ENCODE measurements at regions not wholly inside any gene's neighbourhood (a gene's known extent, or its start where the extent isn't known, plus 50 kb on each side); places are given as distances from the start of the nearest gene placed in this dataset.
A peak's percentile ranks its signal among the peaks of the same experiment; 100 is the strongest.

DNA sequence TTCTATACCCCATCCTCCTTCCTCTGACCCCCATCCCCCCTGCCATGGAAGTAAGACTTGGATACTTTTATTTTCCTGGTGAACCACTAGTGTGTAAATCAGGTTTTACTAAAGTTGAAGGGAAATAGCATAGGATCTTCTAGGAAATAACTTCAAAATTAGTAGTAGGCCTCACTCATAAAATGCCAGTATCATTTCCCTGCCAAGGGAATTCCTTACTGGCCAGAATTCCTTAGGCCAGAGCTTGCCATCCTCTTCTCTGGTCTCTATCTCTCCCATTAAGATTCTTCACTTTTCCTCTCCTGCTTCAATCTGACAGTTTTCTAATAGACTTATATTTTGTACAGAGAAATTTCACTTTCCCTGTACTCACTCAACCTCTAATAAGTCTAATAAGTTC is 322.8 kb upstream of the TANK start:
- TF ChIP-seq GATA2 (IDR thresholded peaks at IDR 0.05; ENCODE audit: low read depth, low read length): no peak
- no peak for TF ChIP-seq GATA3 (IDR thresholded peaks at IDR 0.05; ENCODE audit: low read depth, low read length)

DNA sequence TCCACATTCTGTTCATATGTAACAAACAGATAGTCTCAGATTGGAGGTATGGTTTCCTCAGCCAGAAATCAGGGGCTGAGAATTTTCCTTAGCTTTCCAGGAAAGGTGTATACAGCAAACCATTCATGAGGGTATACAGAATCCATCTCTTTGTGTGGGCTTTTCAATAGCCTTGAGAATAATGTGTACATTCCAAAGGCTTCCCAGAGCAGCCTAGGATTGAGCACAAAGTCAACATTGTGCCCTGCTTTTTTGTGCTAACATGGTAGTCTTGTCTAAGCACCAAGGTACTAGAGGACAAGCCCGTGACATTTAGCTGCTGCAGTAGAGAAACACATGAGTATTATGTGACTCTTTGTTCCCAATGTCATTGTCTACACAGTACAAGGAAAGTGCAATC is 322.1 kb upstream of the TANK start:
- TF ChIP-seq GATA2 (IDR thresholded peaks at IDR 0.05; ENCODE audit: low read depth, low read length): no peak
- TF ChIP-seq GATA3 (IDR thresholded peaks at IDR 0.05; ENCODE audit: low read depth, low read length): no peak

DNA sequence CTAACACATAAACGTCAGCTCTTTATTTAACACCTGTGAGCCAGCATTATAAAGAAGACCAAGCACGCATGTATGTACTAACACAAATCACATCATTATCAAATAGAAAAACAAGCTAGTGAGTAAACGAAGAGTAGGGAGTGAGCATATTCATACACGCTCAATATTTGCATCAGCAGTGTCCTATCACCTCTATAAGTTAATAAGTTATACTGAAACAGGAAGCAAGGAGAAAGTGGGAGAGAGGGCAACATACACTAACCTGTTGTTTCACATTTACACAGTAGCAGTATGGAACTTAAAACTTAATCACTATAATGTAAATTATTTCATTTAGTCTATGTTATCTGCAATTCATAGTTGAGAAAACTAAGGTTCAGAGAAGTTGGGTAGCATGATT is 321.5 kb upstream of the TANK start:
- TF ChIP-seq GATA2 (IDR thresholded peaks at IDR 0.05; ENCODE audit: low read depth, low read length) (no peak), GATA3 (IDR thresholded peaks at IDR 0.05; ENCODE audit: low read depth, low read length) (no peak)

GRCh38 chr2:160842286-160842685 is 317.9 kb upstream of the TANK start:
- TF ChIP-seq GATA3 (IDR thresholded peaks at IDR 0.05; ENCODE audit: low read depth, low read length) (no peak), GATA2 (IDR thresholded peaks at IDR 0.05; ENCODE audit: low read depth, low read length) (no peak)

GRCh38 chr2:160859096-160859495 is 301.1 kb upstream of the TANK start:
- TF ChIP-seq GATA2 (IDR thresholded peaks at IDR 0.05; ENCODE audit: low read depth, low read length): no peak
- no peak for TF ChIP-seq GATA3 (IDR thresholded peaks at IDR 0.05; ENCODE audit: low read depth, low read length)

GRCh38 chr2:160862226-160862625 is 298.0 kb upstream of the TANK start:
- no peak for TF ChIP-seq GATA3 (IDR thresholded peaks at IDR 0.05; ENCODE audit: low read depth, low read length)
- no peak for TF ChIP-seq GATA2 (IDR thresholded peaks at IDR 0.05; ENCODE audit: low read depth, low read length)

DNA sequence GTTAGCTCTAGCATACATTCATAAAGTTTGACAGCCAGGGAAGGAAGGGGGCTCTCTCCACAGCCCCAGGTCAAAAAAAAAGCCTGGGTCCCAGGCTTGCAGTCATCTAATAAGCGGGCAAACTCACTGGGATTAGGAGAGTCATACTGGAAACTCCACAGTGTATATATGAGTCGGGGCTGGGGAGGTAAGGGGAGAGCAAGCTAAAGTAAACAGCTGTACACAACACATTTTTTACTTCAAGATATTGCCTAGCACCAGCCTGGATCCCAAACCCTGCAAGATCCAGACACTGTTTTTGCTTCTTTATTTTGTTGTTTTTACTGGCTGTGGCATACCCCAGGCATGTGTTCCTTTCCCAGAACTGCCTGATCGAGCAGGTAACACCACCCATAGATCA is 291.3 kb upstream of the TANK start:
- TF ChIP-seq GATA3 (IDR thresholded peaks at IDR 0.05; ENCODE audit: low read depth, low read length) (no peak), GATA2 (IDR thresholded peaks at IDR 0.05; ENCODE audit: low read depth, low read length) (no peak)

DNA sequence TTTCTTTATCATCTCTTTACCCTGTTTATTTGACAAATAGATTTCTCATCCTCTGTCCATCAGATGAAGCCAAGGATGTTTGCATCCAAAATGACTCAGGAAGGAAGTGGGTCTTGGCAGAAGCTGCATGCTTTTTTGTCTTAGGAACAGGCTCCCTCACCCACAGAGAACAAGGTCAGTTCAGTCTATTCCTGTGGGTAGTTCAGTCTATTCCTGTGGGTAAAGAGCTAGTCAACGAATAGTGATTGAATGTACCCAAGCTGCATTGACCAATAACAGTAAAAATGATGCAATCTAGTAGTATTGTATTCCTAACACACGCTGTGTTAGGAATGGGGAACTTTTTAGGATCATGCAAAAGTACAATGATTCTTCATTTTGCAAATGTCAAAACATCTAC is 290.8 kb upstream of the TANK start:
- no peak for TF ChIP-seq GATA3 (IDR thresholded peaks at IDR 0.05; ENCODE audit: low read depth, low read length)
- no peak for TF ChIP-seq GATA2 (IDR thresholded peaks at IDR 0.05; ENCODE audit: low read depth, low read length)

- TF ChIP-seq GATA2 (IDR thresholded peaks at IDR 0.05; ENCODE audit: low read depth, low read length) (no peak), GATA3 (IDR thresholded peaks at IDR 0.05; ENCODE audit: low read depth, low read length) (no peak)
These were observed 289.3 kb upstream of the TANK start for GRCh38 chr2:160870729-160871465.

GRCh38 chr2:160871953-160872352 is 288.3 kb upstream of the TANK start:
- TF ChIP-seq GATA2 (IDR thresholded peaks at IDR 0.05; ENCODE audit: low read depth, low read length) (no peak), GATA3 (IDR thresholded peaks at IDR 0.05; ENCODE audit: low read depth, low read length) (no peak)

- TF ChIP-seq GATA2 (IDR thresholded peaks at IDR 0.05; ENCODE audit: low read depth, low read length) (peak; percentile 67), GATA3 (IDR thresholded peaks at IDR 0.05; ENCODE audit: low read depth, low read length) (no peak)
These were observed 284.2 kb upstream of the TANK start for GRCh38 chr2:160876029-160876428.

DNA sequence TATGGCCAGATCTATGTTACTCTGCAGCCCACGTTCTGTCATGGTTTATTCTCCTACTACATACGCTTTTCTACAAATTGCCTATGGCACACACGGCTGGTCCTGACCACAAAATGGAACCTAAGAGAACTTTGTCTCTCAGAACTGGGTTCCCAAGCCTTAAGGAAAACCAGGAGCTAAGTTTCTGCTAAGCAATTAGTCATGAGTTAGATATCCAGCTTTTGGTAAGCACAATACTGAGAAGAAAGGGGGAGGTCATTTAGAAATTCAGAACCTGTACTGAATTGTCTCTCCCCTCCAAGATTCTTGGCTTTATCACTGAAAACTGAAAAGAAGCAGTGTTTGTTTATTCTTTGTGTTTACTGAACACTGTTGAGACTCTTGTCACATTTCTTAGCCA is 283.5 kb upstream of the TANK start:
- TF ChIP-seq GATA3 (IDR thresholded peaks at IDR 0.05; ENCODE audit: low read depth, low read length) (no peak), GATA2 (IDR thresholded peaks at IDR 0.05; ENCODE audit: low read depth, low read length) (no peak)

GRCh38 chr2:160878618-160879017 is 281.6 kb upstream of the TANK start:
- TF ChIP-seq GATA3 (IDR thresholded peaks at IDR 0.05; ENCODE audit: low read depth, low read length) (no peak), GATA2 (IDR thresholded peaks at IDR 0.05; ENCODE audit: low read depth, low read length) (no peak)

DNA sequence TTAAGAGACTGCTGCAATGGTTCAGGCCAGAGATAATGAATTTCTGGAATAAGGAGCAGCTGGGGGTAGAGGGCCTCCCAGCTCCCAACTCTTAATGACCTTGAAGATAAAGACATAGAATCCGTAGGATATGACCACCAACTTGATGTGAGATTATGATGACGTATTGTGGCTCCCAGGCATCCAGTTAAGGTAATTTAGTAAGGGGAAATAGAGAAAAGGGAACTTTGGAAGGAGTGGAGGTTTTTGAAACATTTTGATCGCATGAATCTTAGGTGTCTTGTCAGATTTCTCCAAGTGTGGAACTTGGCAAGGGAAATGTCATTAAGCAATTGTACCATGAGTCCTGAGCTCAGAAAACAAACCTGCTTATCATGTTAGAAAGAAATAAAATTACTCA is 277.3 kb upstream of the TANK start:
- TF ChIP-seq GATA2 (IDR thresholded peaks at IDR 0.05; ENCODE audit: low read depth, low read length) (no peak), GATA3 (IDR thresholded peaks at IDR 0.05; ENCODE audit: low read depth, low read length) (no peak)

- TF ChIP-seq GATA2 (IDR thresholded peaks at IDR 0.05; ENCODE audit: low read depth, low read length) (no peak), GATA3 (IDR thresholded peaks at IDR 0.05; ENCODE audit: low read depth, low read length) (no peak)
These were observed 276.2 kb upstream of the TANK start for GRCh38 chr2:160884056-160884455.
